HepG2 (cell line): ENCODE measurements at regions not wholly inside any gene's neighbourhood (a gene's known extent, or its start where the extent isn't known, plus 50 kb on each side); places are given as distances from the start of the nearest gene placed in this dataset.

ENCODE experiments used
- ATAC-seq: fragments of 200-7000 bp; cut with Tn5 transposase; 3 replicates; pipeline ENCODE4 v1.9.1; 2020; ENCODE audit warnings: mild to moderate bottlenecking, moderate library complexity
- BruUV-seq: library from RNA; stranded (reverse); fragments of 400-500 nt; replicated peaks from 2 replicates; lab custom pipeline; 2021; lab: Mats Ljungman, UMichigan
- CTCF ChIA-PET: fragments of 300-600 bp; formaldehyde crosslinking; extraction: SDS; loops from one replicate; lab custom pipeline; 2021; ENCODE audit warnings: low total read pairs, inconsistent platforms, low intra/inter-chr PET ratio; lab: Yijun Ruan, JAX
- POLR2A ChIA-PET: fragments of 350-600 bp; sonication (Branson Sonifier 250); formaldehyde crosslinking; loops from one replicate; lab custom pipeline; 2020; ENCODE audit warnings: antibody characterized with exemption, inconsistent platforms; lab: Yijun Ruan, JAX
- DNase-seq: peaks from one replicate; pipeline ENCODE4 v3.0.0-alpha.2; 2015; ENCODE audit warnings: low spot score
- FAIRE-seq: peaks from 3 replicates; lab custom pipeline; 2011; peaks lifted over from hg19 to GRCh38; lab: Jason Lieb, UNC
- H2AFZ ChIP-seq: one replicate; pipeline ENCODE4 v1.6.1; 2011; ENCODE audit warnings: low read length, inconsistent platforms
- H3K27ac ChIP-seq: fragments of 300-600 bp; 3 replicates; pipeline ENCODE4 v1.8.0; 2011; ENCODE audit warnings: mixed run types, mild to moderate bottlenecking, mixed read lengths, low read length, inconsistent platforms; ENCODE audit not compliant: insufficient read depth; ENCODE audit errors: extremely low read length
- H3K27me3 ChIP-seq, 2 experiments: fragments of 200-600 bp in 1 of 2; 2 replicates in 1 of 2; 3 replicates in 1 of 2; pipeline versions ENCODE4 v1.6.0 to v1.8.0; 2011; ENCODE audit warnings: low read length in 2 of 2, mild to moderate bottlenecking in 2 of 2, moderate library complexity in 2 of 2, inconsistent platforms in 1 of 2; ENCODE audit not compliant: insufficient read depth in 2 of 2, control insufficient read depth in 1 of 2
- H3K36me3 ChIP-seq, 2 experiments: fragments of 200-600 bp in 1 of 2; replicated peaks in 1 of 2; 2 replicates in 1 of 2; 3 replicates in 1 of 2; pipeline versions ENCODE4 v1.5.1 to v1.8.0; 2011; ENCODE audit warnings: low read length in 2 of 2, inconsistent platforms in 1 of 2; ENCODE audit not compliant: insufficient read depth in 2 of 2, control insufficient read depth in 1 of 2
- H3K4me1 ChIP-seq: 2 replicates; pipeline ENCODE4 v1.5.1; 2012; ENCODE audit warnings: low read length, inconsistent platforms; ENCODE audit not compliant: insufficient read depth
- H3K4me2 ChIP-seq: 2 replicates; pipeline ENCODE4 v1.6.0; 2011; ENCODE audit warnings: low read depth, low read length, inconsistent platforms
- H3K4me3 ChIP-seq, 3 experiments: fragments of 200-600 bp in 1 of 3; sonication (generic), shearing (Covaris generic) in 1 of 3; replicated peaks in 1 of 3; 2 replicates each; pipeline ENCODE4 v1.5.1; 2011 to 2016; ENCODE audit warnings: low read length in 3 of 3, inconsistent platforms in 2 of 3, low read depth in 2 of 3, mild to moderate bottlenecking in 2 of 3, control low read depth in 1 of 3, mixed read lengths in 1 of 3; ENCODE audit not compliant: insufficient read depth in 1 of 3
- H3K79me2 ChIP-seq: one replicate; pipeline ENCODE4 v1.6.1; 2011; ENCODE audit warnings: low read length, inconsistent platforms; ENCODE audit not compliant: insufficient read depth
- H3K9ac ChIP-seq: 2 replicates; pipeline ENCODE4 v1.6.0; 2011; ENCODE audit warnings: mild to moderate bottlenecking, low read depth, low read length, inconsistent platforms; ENCODE audit not compliant: insufficient read depth
- H3K9me3 ChIP-seq: 2 replicates; pipeline ENCODE4 v1.5.1; 2012; ENCODE audit warnings: mild to moderate bottlenecking, low read length
- H4K20me1 ChIP-seq: 2 replicates; pipeline ENCODE4 v1.6.0; 2011; ENCODE audit warnings: inconsistent platforms, mild to moderate bottlenecking, low read length, moderate library complexity; ENCODE audit not compliant: insufficient read depth
- REPIN1 ChIP-seq: sonication (generic); formaldehyde crosslinking; IDR thresholded peaks from 2 replicates; pipeline ENCODE4 v1.8.0; 2022; ENCODE audit warnings: missing genetic modification reagents, low read depth, mild to moderate bottlenecking, borderline replicate concordance
- SP4 ChIP-seq: sonication (generic); formaldehyde crosslinking; IDR thresholded peaks from 2 replicates; pipeline ENCODE4 v1.8.1; 2023; ENCODE audit warnings: mild to moderate bottlenecking, missing genetic modification reagents
- ZNF12 ChIP-seq: sonication (generic); formaldehyde crosslinking; IDR thresholded peaks from 2 replicates; pipeline ENCODE4 v1.5.0; 2020; ENCODE audit warnings: missing genetic modification reagents
- ZNF589 ChIP-seq: sonication (generic); formaldehyde crosslinking; conservative IDR thresholded peaks from 2 replicates; pipeline ENCODE4 v1.8.0; 2022; ENCODE audit warnings: mild to moderate bottlenecking, moderate library complexity, missing genetic modification reagents
- WGBS: methylation state at CpG from one replicate; pipeline ENCODE4 v1.1.6; 2017; ENCODE audit warnings: low lambda C conversion rate; 5-methylcytosine and 5-hydroxymethylcytosine counted together
- in situ Hi-C: cut with HindIII; loops from 2 replicates; pipeline ENCODE4 v1.10.0; 2017; ENCODE audit warnings: low pct_unique_long_range_greater_than_20kb; ENCODE audit not compliant: extremely low pct_ligation_motif_present
- intact Hi-C: fragments of 100-400 bp; cut with micrococcal nuclease; formaldehyde crosslinking; loops from one replicate; pipeline ENCODE4 v1.10.0; 2022; ENCODE audit not compliant: unreplicated experiment

DNA sequence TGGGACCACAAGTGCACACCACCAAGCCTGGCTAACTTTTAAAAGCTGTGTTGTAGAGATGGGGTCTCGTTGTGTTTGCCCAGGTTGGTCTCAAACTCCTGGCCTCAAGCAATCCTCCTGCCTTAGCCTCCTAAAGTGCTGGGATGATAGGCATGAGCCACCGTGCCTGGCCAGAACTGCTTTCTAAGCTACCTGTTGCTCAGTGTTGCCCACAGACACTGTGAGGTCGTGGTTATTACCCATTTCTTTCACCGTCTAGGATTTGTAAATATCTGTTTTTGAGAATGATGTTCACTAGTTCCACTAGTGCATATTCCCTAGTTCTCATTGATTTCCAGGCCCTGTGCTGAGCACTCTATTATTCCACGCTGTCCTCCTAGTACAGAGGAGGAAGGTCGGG lies 51.4 kb upstream of the FAM89A start:
- no peak overlapping the region for H3K9ac ChIP-seq
- no TSS peak for BruUV-seq
- 34% methylated on average over 5 of the region's 6 CpGs for WGBS
- no peaks in the 10 kb centered on the region for H3K79me2 ChIP-seq
- no peak for FAIRE-seq
- in situ Hi-C loops: loop anchor here (10.0 kb wide), 1 partner anchor 123 kb away; no protein-coding TSS in a partner anchor
- no peak overlapping the region for H2AFZ ChIP-seq
- no peak for DNase-seq
- no peaks in the 10 kb centered on the region for H3K4me1 ChIP-seq
- no peak overlapping the region for H3K4me3 ChIP-seq
- H3K27ac ChIP-seq: no peak overlapping the region
- no peaks in the 10 kb centered on the region; a peak in 1 of 5 replicates for H3K27me3 ChIP-seq
- no peaks in the 10 kb centered on the region for H3K9me3 ChIP-seq
- H3K36me3 ChIP-seq: no peaks in the 10 kb centered on the region
- H3K4me2 ChIP-seq: no peak overlapping the region
- H4K20me1 ChIP-seq: no peaks in the 10 kb centered on the region
- intact Hi-C loops: loop anchor here (5.0 kb wide), 1 partner anchor 294 kb away; no protein-coding TSS in a partner anchor
- TF ChIP-seq SP4 (CRISPR knock-in tag): peak; percentile 29; the same call in 1 of the 2 replicates
- TF ChIP-seq ZNF12: no peak
- TF ChIP-seq REPIN1 (CRISPR knock-in tag): 0 out of 2 replicates have a peak, but pooled peaks have one; percentile 3
- TF ChIP-seq ZNF589 (CRISPR knock-in tag): no peak
- TF ChIP-seq, all 625 proteins: peak for 2
- ChIA-PET CTCF (interaction anchor here (1.3 to 2.0 kb wide), 2 partner anchors 174 to 294 kb away, joined by 5 to 10 read pairs; no protein-coding TSS in a partner anchor), POLR2A (no interaction called here)
- no peak for ATAC-seq
